LNCAP (cell line): ENCODE measurements at regions not wholly inside any gene's neighbourhood (a gene's known extent, or its start where the extent isn't known, plus 50 kb on each side); places are given as distances from the start of the nearest gene placed in this dataset.

Source experiments
- TF ChIP-seq, protein P1 (sequence below): fragments of 450-650 bp; IDR thresholded peaks from 2 replicates; pipeline ENCODE4 v1.5.1; 2017; ENCODE audit warnings: mild to moderate bottlenecking

DNA sequence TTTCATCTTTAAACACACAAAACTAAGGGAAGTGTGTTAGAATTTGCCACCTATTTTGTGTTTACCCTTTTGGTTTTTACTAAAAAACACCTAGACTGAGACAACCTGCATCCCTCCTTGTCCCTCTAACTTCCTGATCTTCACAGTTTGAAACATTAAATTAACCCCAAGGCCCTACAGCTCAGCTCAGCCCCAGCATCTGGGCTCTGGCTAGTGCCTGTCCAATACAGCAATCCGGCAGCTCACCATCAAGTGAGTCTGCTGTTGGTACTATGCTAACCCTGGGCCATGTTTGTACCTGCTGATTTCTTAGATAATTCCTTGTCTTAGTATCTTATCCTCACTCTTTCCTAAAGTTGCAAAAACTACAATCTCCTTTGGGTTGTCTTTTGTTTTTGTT lies 162.4 kb downstream of the DSEL start:
- TF ChIP-seq, protein P1, sequence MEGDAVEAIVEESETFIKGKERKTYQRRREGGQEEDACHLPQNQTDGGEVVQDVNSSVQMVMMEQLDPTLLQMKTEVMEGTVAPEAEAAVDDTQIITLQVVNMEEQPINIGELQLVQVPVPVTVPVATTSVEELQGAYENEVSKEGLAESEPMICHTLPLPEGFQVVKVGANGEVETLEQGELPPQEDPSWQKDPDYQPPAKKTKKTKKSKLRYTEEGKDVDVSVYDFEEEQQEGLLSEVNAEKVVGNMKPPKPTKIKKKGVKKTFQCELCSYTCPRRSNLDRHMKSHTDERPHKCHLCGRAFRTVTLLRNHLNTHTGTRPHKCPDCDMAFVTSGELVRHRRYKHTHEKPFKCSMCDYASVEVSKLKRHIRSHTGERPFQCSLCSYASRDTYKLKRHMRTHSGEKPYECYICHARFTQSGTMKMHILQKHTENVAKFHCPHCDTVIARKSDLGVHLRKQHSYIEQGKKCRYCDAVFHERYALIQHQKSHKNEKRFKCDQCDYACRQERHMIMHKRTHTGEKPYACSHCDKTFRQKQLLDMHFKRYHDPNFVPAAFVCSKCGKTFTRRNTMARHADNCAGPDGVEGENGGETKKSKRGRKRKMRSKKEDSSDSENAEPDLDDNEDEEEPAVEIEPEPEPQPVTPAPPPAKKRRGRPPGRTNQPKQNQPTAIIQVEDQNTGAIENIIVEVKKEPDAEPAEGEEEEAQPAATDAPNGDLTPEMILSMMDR, result no peak

GRCh38 chr18:67347438-67347837 lies 169.1 kb downstream of the DSEL start:
- TF ChIP-seq, protein P1, result no peak

- TF ChIP-seq, protein P1, result no peak
These were observed 174.4 kb downstream of the DSEL start for GRCh38 chr18:67342159-67342558.

- TF ChIP-seq, protein P1, result no peak
These were observed 178.8 kb downstream of the DSEL start for GRCh38 chr18:67337696-67338095.

GRCh38 chr18:67331857-67332256 lies 184.7 kb downstream of the DSEL start:
- TF ChIP-seq, protein P1, result no peak

GRCh38 chr18:67319109-67319508 lies 197.4 kb downstream of the DSEL start:
- TF ChIP-seq, protein P1, result no peak

DNA sequence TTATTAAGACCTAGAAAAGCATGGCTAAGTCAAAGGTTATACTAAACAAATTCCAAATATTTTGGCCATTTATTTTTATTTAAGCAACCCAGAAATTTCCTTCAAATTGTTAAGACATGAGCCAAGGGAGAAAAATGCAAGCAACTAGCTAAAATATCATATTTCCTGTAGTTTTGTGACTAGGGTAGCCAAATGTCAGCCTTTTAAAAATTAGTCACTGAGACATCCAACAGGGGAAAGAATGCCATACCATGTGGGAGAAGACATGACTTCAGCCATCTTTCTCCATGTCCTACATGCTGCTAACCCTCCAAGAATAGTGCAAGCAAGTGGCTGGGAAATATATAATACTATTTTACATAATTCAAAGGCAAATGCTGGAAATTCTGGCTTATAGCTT lies 197.9 kb downstream of the DSEL start:
- TF ChIP-seq, protein P1, result no peak

DNA sequence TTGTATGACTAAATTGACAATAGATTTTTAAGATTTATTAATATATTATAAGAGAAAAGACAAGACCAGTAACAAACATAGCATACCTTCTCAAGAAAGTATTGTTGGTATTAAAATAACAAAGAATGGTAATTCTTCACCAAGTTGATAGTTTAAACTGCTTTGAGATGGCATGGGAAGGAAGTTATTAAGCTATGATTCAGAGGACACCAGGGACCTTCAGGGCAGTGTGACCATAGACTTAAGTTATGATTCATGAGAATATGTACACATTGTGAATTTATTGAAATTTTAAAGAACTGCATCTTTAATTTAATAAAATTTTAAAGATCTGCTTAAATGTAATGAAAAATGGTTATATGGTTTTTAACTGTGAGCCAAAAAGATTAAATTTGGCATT lies 205.7 kb downstream of the DSEL start:
- TF ChIP-seq, protein P1, result no peak
